ENCODE measurements at regions not wholly inside any gene's neighbourhood (a gene's known extent, or its start where the extent isn't known, plus 50 kb on each side); places are given as distances from the start of the nearest gene placed in this dataset.

DNA sequence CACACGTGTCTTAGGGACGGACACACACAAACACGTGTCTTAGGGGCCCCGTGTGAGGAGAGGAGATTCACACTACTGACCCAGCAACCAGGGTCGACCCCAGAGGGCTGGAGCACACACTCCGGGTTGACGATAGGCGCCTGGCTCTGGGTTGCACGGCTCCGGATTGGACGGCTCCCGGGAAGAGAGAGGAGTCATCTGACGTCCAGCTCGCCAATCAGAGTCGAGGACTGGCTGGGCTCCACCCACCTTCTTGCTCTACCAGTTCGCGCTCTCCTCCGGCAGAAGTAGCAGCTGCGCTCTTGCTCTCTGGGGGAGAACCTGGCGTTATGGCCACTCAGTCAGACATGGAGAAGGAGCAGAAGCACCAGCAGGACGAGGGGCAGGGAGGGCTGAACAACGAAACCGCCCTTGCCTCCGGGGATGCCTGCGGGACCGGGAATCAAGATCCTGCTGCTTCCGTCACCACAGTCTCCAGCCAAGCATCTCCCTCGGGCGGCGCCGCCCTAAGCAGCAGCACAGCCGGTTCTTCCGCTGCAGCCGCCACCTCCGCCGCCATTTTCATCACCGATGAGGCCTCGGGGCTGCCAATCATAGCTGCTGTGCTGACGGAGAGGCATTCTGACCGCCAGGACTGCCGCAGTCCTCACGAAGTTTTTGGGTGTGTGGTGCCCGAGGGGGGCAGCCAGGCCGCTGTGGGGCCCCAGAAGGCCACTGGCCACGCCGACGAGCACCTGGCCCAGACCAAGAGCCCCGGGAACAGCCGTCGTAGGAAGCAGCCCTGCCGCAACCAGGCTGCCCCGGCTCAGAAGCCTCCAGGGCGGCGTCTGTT is 74.3 kb downstream of the NUDT10 start:
- no peak for TF ChIP-seq POLR2A (IDR thresholded peaks at IDR 0.05)
- TF ChIP-seq, protein P1, sequence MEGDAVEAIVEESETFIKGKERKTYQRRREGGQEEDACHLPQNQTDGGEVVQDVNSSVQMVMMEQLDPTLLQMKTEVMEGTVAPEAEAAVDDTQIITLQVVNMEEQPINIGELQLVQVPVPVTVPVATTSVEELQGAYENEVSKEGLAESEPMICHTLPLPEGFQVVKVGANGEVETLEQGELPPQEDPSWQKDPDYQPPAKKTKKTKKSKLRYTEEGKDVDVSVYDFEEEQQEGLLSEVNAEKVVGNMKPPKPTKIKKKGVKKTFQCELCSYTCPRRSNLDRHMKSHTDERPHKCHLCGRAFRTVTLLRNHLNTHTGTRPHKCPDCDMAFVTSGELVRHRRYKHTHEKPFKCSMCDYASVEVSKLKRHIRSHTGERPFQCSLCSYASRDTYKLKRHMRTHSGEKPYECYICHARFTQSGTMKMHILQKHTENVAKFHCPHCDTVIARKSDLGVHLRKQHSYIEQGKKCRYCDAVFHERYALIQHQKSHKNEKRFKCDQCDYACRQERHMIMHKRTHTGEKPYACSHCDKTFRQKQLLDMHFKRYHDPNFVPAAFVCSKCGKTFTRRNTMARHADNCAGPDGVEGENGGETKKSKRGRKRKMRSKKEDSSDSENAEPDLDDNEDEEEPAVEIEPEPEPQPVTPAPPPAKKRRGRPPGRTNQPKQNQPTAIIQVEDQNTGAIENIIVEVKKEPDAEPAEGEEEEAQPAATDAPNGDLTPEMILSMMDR (IDR thresholded peaks at IDR 0.05): no peak

All from upper lobe of left lung (tissue), 4 donors.